H1 (cell line): ENCODE measurements at regions not wholly inside any gene's neighbourhood (a gene's known extent, or its start where the extent isn't known, plus 50 kb on each side); places are given as distances from the start of the nearest gene placed in this dataset.

ENCODE experiments used
- CTCF ChIA-PET: fragments of 300-600 bp; sonication (Branson Sonifier 250); formaldehyde crosslinking; loops from one replicate; lab custom pipeline; 2021; ENCODE audit not compliant: partially characterized antibody; lab: Charles Lee
- POLR2A ChIA-PET: fragments of 300-600 bp; sonication (Branson Sonifier 250); formaldehyde crosslinking; loops from one replicate; lab custom pipeline; 2021; ENCODE audit warnings: inconsistent platforms; ENCODE audit not compliant: partially characterized antibody; lab: Charles Lee
- DNase-seq, 2 experiments: peaks; one replicate each; pipeline versions ENCODE4 v3.0.0 to v3.0.0-alpha.2; 2010 to 2022; ENCODE audit warnings: low spot score in 2 of 2, low read depth in 1 of 2, mixed read lengths in 1 of 2
- FAIRE-seq: peaks from 2 replicates; lab custom pipeline; 2011; peaks lifted over from hg19 to GRCh38; lab: Jason Lieb, UNC
- H2AFZ ChIP-seq: 2 replicates; pipeline ENCODE4 v1.8.1; 2012; ENCODE audit warnings: low read length, inconsistent platforms
- H2AK5ac ChIP-seq: 2 replicates; pipeline ENCODE4 v1.6.1; 2013; ENCODE audit warnings: low read depth, low read length
- H2BK120ac ChIP-seq: replicated peaks from 2 replicates; pipeline ENCODE3; 2013; ENCODE audit warnings: low read depth, low read length, inconsistent platforms
- H2BK12ac ChIP-seq: 2 replicates; pipeline ENCODE4 v1.6.1; 2013; ENCODE audit warnings: low read depth, low read length
- H2BK15ac ChIP-seq: 2 replicates; pipeline ENCODE4 v1.6.1; 2013; ENCODE audit warnings: low read length
- H2BK20ac ChIP-seq: 2 replicates; pipeline ENCODE4 v1.6.1; 2013; ENCODE audit warnings: low read length
- H2BK5ac ChIP-seq: 2 replicates; pipeline ENCODE4 v1.6.1; 2013; ENCODE audit warnings: low read depth, low read length
- H3K14ac ChIP-seq: 2 replicates; pipeline ENCODE4 v1.6.1; 2013; ENCODE audit warnings: inconsistent platforms; ENCODE audit not compliant: insufficient read length
- H3K18ac ChIP-seq: 2 replicates; pipeline ENCODE4 v1.6.1; 2013; ENCODE audit warnings: low read length; ENCODE audit errors: extremely low read depth
- H3K23ac ChIP-seq: 2 replicates; pipeline ENCODE4 v1.6.1; 2013; ENCODE audit warnings: inconsistent platforms; ENCODE audit not compliant: insufficient read length
- H3K23me2 ChIP-seq: 2 replicates; pipeline ENCODE4 v1.6.1; 2013; ENCODE audit warnings: low read depth, low read length
- H3K27ac ChIP-seq: 2 replicates; pipeline ENCODE4 v1.6.1; 2011; ENCODE audit warnings: low read depth, low read length, inconsistent platforms
- H3K27me3 ChIP-seq, 4 experiments: replicated peaks in 1 of 4; 1 replicate in 1 of 4; 2 replicates in 3 of 4; pipeline versions ENCODE4 v1.6.1 to v1.8.1; 2011 to 2013; ENCODE audit warnings: low read length in 3 of 4, mild to moderate bottlenecking in 3 of 4, inconsistent platforms in 2 of 4, mixed read lengths in 2 of 4, moderate library complexity in 1 of 4; ENCODE audit not compliant: control insufficient read depth in 3 of 4, insufficient read depth in 3 of 4; ENCODE audit errors: extremely low read depth in 1 of 4
- H3K36me3 ChIP-seq, 4 experiments: 2 replicates each; pipeline versions ENCODE4 v1.6.1 to v1.8.1; 2011 to 2013; ENCODE audit warnings: mild to moderate bottlenecking in 4 of 4, low read length in 3 of 4, moderate library complexity in 2 of 4, control low read depth in 1 of 4, inconsistent platforms in 1 of 4; ENCODE audit not compliant: insufficient read depth in 4 of 4, control insufficient read depth in 2 of 4
- H3K4ac ChIP-seq: replicated peaks from 2 replicates; pipeline ENCODE3; 2013; ENCODE audit warnings: low read length, low read depth, mixed read lengths, inconsistent platforms; ENCODE audit not compliant: insufficient read length
- H3K4me1 ChIP-seq, 4 experiments: replicated peaks in 1 of 4; 1 replicate in 1 of 4; 2 replicates in 3 of 4; pipeline versions ENCODE4 v1.6.1 to v1.8.1; 2011 to 2013; ENCODE audit warnings: low read length in 3 of 4, inconsistent platforms in 2 of 4, mixed read lengths in 1 of 4; ENCODE audit not compliant: insufficient read depth in 4 of 4, control insufficient read depth in 3 of 4
- H3K4me2 ChIP-seq, 2 experiments: 2 replicates each; pipeline versions ENCODE4 v1.6.1 to v1.8.1; 2011 to 2013; ENCODE audit warnings: low read depth in 2 of 2, low read length in 2 of 2, control low read depth in 1 of 2, inconsistent platforms in 1 of 2, mild to moderate bottlenecking in 1 of 2; ENCODE audit not compliant: insufficient read depth in 1 of 2
- H3K4me3 ChIP-seq, 4 experiments: fragments of 200-600, 300-600 bp in 1 of 4; sonication (generic), shearing (Covaris generic), sonication (Bioruptor Twin) in 1 of 4; 2 replicates each; pipeline versions ENCODE4 v1.5.1 to v1.8.1; 2011 to 2016; ENCODE audit warnings: low read length in 4 of 4, low read depth in 3 of 4, control low read depth in 2 of 4, inconsistent platforms in 2 of 4, mild to moderate bottlenecking in 2 of 4, mixed read lengths in 1 of 4, moderate library complexity in 1 of 4; ENCODE audit not compliant: insufficient read depth in 2 of 4; ENCODE audit errors: extremely low read depth in 1 of 4
- H3K56ac ChIP-seq: replicated peaks from 2 replicates; pipeline ENCODE3; 2013; ENCODE audit warnings: low read depth, mild to moderate bottlenecking, mixed read lengths, low read length, inconsistent platforms; ENCODE audit not compliant: insufficient read length
- H3K79me1 ChIP-seq: 2 replicates; pipeline ENCODE4 v1.6.1; 2013; ENCODE audit warnings: low read depth, low read length, control low read depth
- H3K79me2 ChIP-seq, 2 experiments: 2 replicates each; pipeline versions ENCODE4 v1.6.1 to v1.8.1; 2012 to 2013; ENCODE audit warnings: low read length in 2 of 2, mild to moderate bottlenecking in 2 of 2, inconsistent platforms in 1 of 2; ENCODE audit not compliant: insufficient read depth in 2 of 2, control insufficient read depth in 1 of 2
- H3K9ac ChIP-seq, 4 experiments: replicated peaks in 1 of 4; 1 replicate in 1 of 4; 2 replicates in 3 of 4; pipeline versions ENCODE4 v1.6.1 to v1.8.1; 2011 to 2013; ENCODE audit warnings: low read depth in 3 of 4, low read length in 3 of 4, control low read depth in 2 of 4, mild to moderate bottlenecking in 2 of 4, moderate library complexity in 2 of 4, inconsistent platforms in 1 of 4; ENCODE audit errors: extremely low read depth in 1 of 4
- H3K9me3 ChIP-seq, 2 experiments: 2 replicates each; pipeline versions ENCODE4 v1.6.1 to v1.8.1; 2012 to 2013; ENCODE audit warnings: mild to moderate bottlenecking in 2 of 2, moderate library complexity in 2 of 2, control low read depth in 1 of 2, inconsistent platforms in 1 of 2, low read depth in 1 of 2, low read length in 1 of 2, mixed read lengths in 1 of 2; ENCODE audit not compliant: insufficient read depth in 2 of 2
- H4K20me1 ChIP-seq, 2 experiments: replicated peaks in 1 of 2; 2 replicates each; pipeline versions ENCODE3 to v1.8.1; 2011 to 2013; ENCODE audit warnings: inconsistent platforms in 2 of 2, low read length in 2 of 2, mild to moderate bottlenecking in 1 of 2; ENCODE audit not compliant: insufficient read depth in 2 of 2, control insufficient read depth in 1 of 2
- H4K5ac ChIP-seq: 2 replicates; pipeline ENCODE4 v1.6.1; 2013; ENCODE audit warnings: low read length, low read depth, mixed read lengths, inconsistent platforms; ENCODE audit not compliant: insufficient read length
- H4K8ac ChIP-seq: 2 replicates; pipeline ENCODE4 v1.8.0; 2013; ENCODE audit warnings: mild to moderate bottlenecking, moderate library complexity, low read length, inconsistent platforms; ENCODE audit not compliant: insufficient read depth; ENCODE audit errors: extremely low read depth
- H4K91ac ChIP-seq: replicated peaks from 2 replicates; pipeline ENCODE3; 2013; ENCODE audit warnings: low read length, mixed read lengths, inconsistent platforms; ENCODE audit not compliant: insufficient read length
- KDM4A ChIP-seq: IDR thresholded peaks from one replicate; pipeline ENCODE4 v1.7.1; 2012; ENCODE audit warnings: low read depth, mild to moderate bottlenecking, moderate library complexity, low read length, inconsistent platforms; ENCODE audit not compliant: severe bottlenecking
- RAD21 ChIP-seq, 2 experiments: IDR thresholded peaks in 1 of 2; conservative IDR thresholded peaks in 1 of 2; 2 replicates each; pipeline ENCODE4 v1.6.1; 2011; ENCODE audit warnings: low read depth in 2 of 2, low read length in 2 of 2, improper control_type of control experiment in 1 of 2, inconsistent platforms in 1 of 2, mild to moderate bottlenecking in 1 of 2, moderate library complexity in 1 of 2
- SP2 ChIP-seq: IDR thresholded peaks from 2 replicates; pipeline ENCODE4 v1.6.1; 2012; ENCODE audit warnings: mild to moderate bottlenecking, low read length, inconsistent platforms
- WGBS, 2 experiments: shearing (Covaris generic) in 1 of 2; methylation state at CpG; one replicate each; pipeline versions ENCODE4 v1.1.6 to v1.1.7; 2013 to 2015; ENCODE audit warnings: low lambda C conversion rate in 2 of 2, mixed read lengths in 2 of 2, inconsistent platforms in 1 of 2, low coverage in 1 of 2, missing lambda C conversion rate in 1 of 2; ENCODE audit not compliant: insufficient replicate concordance in 2 of 2, insufficient coverage in 1 of 2, insufficient read length in 1 of 2; ENCODE audit errors: extremely low coverage in 1 of 2, missing lambda C conversion rate in 1 of 2; 5-methylcytosine and 5-hydroxymethylcytosine counted together
- TF ChIP-seq, protein P1 (sequence below), 3 experiments: IDR thresholded peaks; 1 replicate in 2 of 3; 2 replicates in 1 of 3; pipeline versions ENCODE4 v1.5.1 to v1.6.1; 2011; ENCODE audit warnings: low read length in 3 of 3, mild to moderate bottlenecking in 3 of 3, inconsistent platforms in 2 of 3, low read depth in 1 of 3, moderate library complexity in 1 of 3; ENCODE audit not compliant: insufficient read depth in 1 of 3; ENCODE audit errors: control extremely low read depth in 1 of 3

DNA sequence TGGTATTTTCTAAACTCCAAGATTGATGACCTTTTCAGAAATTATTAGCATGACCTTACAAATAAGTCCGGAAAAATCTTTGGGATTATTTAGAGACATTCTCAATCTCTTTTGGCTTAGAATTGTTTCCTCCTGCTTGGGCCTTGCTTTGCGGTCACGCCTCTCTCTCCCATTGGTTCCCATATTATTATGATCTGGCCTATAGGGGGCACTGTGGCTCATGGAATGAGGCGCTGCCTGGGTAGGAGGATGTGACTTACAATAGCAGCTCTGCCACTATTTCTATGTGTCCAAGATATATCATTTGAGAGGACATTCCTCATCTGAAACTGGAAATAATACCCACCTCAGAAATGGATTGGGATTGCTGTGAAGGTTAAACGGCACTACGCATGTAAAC is 464.9 kb downstream of the MFSD1 start:
- no peak overlapping the region for H3K27ac ChIP-seq
- no peak overlapping the region for H2AFZ ChIP-seq
- no peak overlapping the region for H3K56ac ChIP-seq
- no peaks in the 10 kb centered on the region for H3K79me1 ChIP-seq
- WGBS, 2 experiments = 61% methylated on average over 6 of the region's 6 CpGs; no CpG with 5 or more reads in 1 of the 2 experiments
- no peaks in the 10 kb centered on the region for H4K20me1 ChIP-seq
- H4K91ac ChIP-seq = no peak overlapping the region
- no peak overlapping the region for H3K4me3 ChIP-seq
- H3K4me2 ChIP-seq = no peak overlapping the region
- H2AK5ac ChIP-seq = no peak overlapping the region
- no peak overlapping the region for H4K5ac ChIP-seq
- H3K4ac ChIP-seq = no peak overlapping the region
- no peak overlapping the region for H3K14ac ChIP-seq
- FAIRE-seq (peak; percentile 75), DNase-seq (peak; percentile 17 to 77)
- no peaks in the 10 kb centered on the region for H3K23me2 ChIP-seq
- no peaks in the 10 kb centered on the region for H3K79me2 ChIP-seq
- H2BK5ac ChIP-seq = no peak overlapping the region
- H3K23ac ChIP-seq = no peak overlapping the region
- ChIA-PET POLR2A (no interaction called here), CTCF (interaction anchor here (0.6 to 5.2 kb wide), 46 partner anchors 8 to 739 kb away, joined by 3 to 76 read pairs (median 4); partner anchors contain the start of gene IL12A)
- no peaks in the 10 kb centered on the region for H3K9me3 ChIP-seq
- no peak overlapping the region for H3K9ac ChIP-seq
- H3K4me1 ChIP-seq = no peaks in the 10 kb centered on the region
- H3K18ac ChIP-seq = no peak overlapping the region
- H2BK120ac ChIP-seq = no peak overlapping the region
- no peak overlapping the region for H2BK15ac ChIP-seq
- no peak overlapping the region for H2BK20ac ChIP-seq
- no peak overlapping the region for H2BK12ac ChIP-seq
- no peaks in the 10 kb centered on the region for H3K27me3 ChIP-seq
- H3K36me3 ChIP-seq = no peaks in the 10 kb centered on the region
- H4K8ac ChIP-seq = no peak overlapping the region
- TF ChIP-seq SP2 = no peak
- TF ChIP-seq, protein P1, sequence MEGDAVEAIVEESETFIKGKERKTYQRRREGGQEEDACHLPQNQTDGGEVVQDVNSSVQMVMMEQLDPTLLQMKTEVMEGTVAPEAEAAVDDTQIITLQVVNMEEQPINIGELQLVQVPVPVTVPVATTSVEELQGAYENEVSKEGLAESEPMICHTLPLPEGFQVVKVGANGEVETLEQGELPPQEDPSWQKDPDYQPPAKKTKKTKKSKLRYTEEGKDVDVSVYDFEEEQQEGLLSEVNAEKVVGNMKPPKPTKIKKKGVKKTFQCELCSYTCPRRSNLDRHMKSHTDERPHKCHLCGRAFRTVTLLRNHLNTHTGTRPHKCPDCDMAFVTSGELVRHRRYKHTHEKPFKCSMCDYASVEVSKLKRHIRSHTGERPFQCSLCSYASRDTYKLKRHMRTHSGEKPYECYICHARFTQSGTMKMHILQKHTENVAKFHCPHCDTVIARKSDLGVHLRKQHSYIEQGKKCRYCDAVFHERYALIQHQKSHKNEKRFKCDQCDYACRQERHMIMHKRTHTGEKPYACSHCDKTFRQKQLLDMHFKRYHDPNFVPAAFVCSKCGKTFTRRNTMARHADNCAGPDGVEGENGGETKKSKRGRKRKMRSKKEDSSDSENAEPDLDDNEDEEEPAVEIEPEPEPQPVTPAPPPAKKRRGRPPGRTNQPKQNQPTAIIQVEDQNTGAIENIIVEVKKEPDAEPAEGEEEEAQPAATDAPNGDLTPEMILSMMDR (IDR thresholded peaks at IDR 0.05; ENCODE audit: control extremely low read depth in 1 of 3, insufficient read depth in 1 of 3, low read depth in 1 of 3, low read length in 3 of 3) = peak; percentile 56 to 77 (median 77)
- TF ChIP-seq KDM4A = no peak
- TF ChIP-seq RAD21 (IDR thresholded peaks at IDR 0.05 in 1 of 2, conservative IDR thresholded peaks at IDR 0.05 in 1 of 2; ENCODE audit: low read depth in 2 of 2, low read length in 2 of 2) = peak; percentile 86 to 89
